DMS53 treated with DMSO at 0.1 percent for 48 hours (cell line): ENCODE measurements at regions not wholly inside any gene's neighbourhood (a gene's known extent, or its start where the extent isn't known, plus 50 kb on each side); places are given as distances from the start of the nearest gene placed in this dataset.

Experiments used
- DNase-seq: peaks from one replicate; lab custom pipeline; 2025; ENCODE audit not compliant: unreplicated experiment; lab: John Stamatoyannopoulos, UW

DNA sequence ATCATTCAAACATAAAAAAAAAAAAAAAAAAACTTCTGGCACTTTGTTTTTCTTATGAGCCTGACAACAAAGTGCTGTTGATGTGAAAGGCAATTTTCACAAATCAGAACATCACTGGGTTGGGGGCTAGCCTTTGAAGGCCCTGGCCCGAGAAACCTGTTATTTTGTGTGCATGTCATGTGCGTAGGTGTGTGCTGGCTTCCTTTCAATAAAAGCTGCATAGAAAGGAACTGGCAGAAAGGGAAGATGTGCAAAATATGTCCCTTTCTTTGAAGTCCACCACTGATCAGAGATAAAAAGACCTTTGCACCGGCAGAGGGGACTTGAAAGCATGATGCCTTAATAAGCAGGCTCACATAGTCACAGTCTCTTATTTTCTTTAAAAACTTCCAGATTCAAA is 170.8 kb upstream of the RASGEF1B start:
- DNase-seq, result no peak

GRCh38 chr4:81639248-81639647 is 167.5 kb upstream of the RASGEF1B start:
- DNase-seq, result no peak

- DNase-seq, result no peak
Observed at GRCh38 chr4:81638698-81639097, 167.0 kb upstream of the RASGEF1B start.

DNA sequence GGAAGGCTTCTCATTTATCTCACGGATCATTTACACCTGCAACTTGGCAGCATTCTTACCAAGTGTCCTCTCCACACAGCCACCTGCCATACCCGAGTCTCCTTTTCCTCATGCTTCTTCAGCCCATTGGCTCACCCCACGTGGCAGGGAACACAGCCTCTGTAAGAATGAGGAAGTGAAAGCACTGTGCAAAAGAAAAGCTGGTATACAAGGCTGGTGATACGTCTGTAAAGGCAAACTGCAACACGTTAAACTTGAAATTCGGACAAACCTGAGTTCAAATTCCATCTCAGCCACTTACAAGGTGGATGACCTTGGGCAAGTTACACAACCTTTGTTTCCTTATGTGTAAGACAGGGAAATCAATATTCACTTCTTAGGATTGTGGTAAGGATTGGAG is 164.0 kb upstream of the RASGEF1B start:
- DNase-seq, result peak; percentile 80

DNA sequence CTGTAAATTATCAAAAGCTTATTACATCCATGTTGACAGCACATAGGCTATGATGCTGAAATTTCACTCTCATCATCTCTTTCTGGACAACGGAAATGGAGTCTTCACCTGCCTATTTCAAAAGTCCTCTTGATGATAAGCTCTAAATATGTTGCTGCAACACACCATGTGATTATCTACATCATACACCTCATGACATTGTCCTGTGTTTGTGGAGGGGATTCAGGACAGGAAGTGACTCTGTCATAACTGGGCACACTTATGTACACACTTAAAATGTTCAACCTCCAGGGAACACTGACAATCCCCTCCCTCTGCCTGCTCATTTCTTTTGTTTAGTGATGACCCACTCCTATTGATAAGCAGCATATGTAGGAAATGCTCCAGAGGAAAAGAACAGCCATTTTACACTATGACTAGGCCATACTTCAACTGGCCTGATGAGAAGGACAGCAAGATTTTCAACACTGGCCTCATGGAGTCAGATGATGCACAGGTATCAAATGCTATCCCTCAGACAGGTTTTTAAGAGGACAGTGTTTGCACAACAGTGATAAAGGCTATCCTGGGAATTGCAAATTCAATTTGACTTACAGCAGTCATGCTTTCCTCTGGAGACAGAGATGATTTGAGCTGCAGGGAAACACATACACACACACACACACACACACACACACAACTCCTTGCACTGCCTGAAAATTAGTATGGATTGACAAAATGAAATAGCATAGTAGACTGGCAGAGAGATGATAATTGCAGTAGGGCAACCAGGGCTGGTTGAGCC is 163.3 kb upstream of the RASGEF1B start:
- DNase-seq, result peak; percentile 80

- no peak for DNase-seq
Observed at GRCh38 chr4:81634165-81634564, 162.5 kb upstream of the RASGEF1B start.

DNA sequence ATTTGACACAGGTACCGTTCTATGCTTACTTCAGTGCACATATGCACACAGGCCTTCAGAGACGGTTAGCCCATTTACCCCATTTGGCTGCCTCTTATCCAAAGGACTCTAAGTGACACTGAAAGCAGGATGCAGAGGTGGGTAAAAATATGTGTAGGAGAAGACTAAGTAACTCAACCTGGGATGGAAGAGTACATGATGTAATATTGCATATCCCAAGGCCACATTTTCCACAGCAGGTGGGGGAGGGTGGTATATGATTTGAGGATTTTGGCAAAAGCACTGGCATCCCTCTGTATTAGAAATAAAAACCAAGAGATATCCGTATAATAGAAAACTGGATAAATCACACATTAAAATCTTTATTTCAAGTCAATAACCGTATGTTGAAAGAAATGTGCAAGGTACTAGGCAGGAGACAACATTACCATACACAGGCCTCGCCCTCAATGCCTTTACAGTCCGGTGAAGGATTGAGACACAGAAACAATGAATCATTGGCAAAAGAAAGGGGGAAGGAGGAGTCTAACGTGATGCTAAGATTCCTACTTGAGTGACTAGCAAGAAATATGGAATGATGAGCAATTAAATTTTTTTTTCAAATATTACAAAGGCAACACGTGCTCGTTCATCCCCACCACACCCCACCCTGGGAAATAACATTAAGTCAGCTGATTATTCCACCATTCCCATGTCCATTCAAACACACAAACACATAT is 161.0 kb upstream of the RASGEF1B start:
- no peak for DNase-seq

- DNase-seq, result peak; percentile 62
Observed at GRCh38 chr4:81631958-81632441, 160.3 kb upstream of the RASGEF1B start.

GRCh38 chr4:81629366-81629765 is 157.7 kb upstream of the RASGEF1B start:
- DNase-seq, result no peak

DNA sequence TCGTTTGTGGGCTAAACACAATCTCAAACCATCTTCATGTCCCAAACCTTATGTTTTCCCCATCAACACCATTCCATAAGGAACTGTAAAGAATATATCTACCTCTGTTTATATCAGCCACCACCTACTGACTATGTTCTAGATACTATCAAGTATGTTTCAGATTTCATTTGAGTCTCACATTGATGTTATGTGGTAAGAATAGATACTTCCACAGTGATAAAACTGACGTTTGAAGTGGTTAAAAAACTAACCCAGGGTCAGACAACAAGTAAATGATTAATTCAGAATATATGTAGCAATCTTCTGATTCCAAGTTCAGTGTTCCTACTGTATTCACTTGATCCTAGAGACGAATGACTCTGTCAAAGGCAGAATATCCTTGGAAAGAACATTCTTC is 156.8 kb upstream of the RASGEF1B start:
- DNase-seq, result no peak

- no peak for DNase-seq
Observed at GRCh38 chr4:81627590-81627989, 155.9 kb upstream of the RASGEF1B start.

GRCh38 chr4:81626851-81627250 is 155.1 kb upstream of the RASGEF1B start:
- no peak for DNase-seq

- peak; percentile 26 for DNase-seq
Observed at GRCh38 chr4:81625422-81626417, 154.0 kb upstream of the RASGEF1B start.

DNA sequence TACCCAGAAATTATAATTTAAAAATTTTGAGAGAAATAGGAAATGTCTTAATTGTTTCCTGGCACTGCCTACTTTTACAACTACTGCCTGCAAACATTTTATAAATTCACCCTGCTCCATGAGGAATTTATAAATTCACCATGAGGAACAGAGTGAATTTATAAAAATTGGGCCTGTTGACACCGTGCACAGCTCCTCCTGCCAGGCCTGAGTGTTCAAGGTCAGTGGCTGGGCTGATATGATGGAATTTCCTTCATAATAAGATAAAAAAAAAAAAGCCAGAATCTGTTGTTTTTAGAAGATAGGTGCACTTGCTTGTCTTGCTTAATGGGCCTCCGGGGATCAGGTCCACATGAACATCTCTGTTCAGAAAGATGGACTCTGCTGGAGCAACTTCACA is 151.7 kb upstream of the RASGEF1B start:
- no peak for DNase-seq

- no peak for DNase-seq
Observed at GRCh38 chr4:81622474-81623184, 150.9 kb upstream of the RASGEF1B start.

DNA sequence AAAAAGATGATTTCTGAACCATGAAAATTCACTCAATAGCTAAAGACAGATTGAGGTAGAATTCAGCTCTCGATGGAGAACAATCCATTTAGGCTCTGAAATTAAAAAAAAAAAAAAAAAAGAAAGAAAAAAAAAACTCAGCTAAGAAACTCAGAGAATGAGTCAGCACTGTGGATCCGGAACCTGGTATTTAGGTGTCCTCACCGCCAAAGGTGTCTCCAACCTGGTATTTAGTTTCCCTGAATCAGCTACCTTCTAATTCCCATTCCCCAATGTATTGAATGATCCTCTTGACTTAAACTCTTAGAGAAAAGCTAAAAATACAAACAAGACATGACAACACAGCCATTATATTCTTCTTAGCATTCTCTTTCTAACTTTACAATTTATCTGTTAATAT is 150.3 kb upstream of the RASGEF1B start:
- no peak for DNase-seq

GRCh38 chr4:81621490-81621889 is 149.8 kb upstream of the RASGEF1B start:
- no peak for DNase-seq

DNA sequence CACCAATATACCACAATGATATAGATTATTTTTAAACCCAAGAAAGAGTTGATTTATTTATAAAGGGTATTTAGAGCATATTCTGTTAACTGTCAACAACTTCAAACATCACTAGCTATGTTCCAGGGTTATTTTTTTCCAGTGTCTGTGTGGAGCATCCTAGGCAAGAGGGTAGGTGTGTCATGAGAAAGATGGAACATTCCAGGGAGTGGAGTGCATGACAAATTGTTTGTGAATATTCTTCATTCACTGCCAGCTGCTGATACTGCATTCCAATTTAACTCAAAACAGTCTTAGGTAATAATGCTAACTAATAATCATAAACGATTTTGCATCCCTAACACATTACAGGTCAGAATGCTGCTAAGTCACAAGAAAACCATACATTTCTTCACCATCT is 148.7 kb upstream of the RASGEF1B start:
- DNase-seq, result no peak

DNA sequence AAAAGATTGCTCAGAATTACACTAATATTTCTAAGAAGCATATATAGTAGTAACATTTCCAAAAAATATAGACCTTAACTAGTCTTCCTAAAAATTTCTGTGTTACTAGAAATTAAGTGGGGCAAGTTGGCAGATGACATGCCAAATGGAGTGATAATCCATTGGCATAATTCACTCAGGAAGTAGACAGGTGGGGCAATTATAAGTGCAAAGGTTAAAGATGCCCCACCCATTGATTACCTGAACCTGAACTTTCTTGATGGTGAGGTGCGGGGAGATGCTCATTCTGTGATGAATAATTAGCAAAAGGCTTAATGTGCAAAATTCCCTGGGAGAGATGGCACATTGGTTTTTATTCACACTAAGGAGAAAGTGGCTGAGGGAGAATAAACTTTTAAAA is 145.8 kb upstream of the RASGEF1B start:
- no peak for DNase-seq

- no peak for DNase-seq
Observed at GRCh38 chr4:81611221-81611620, 139.5 kb upstream of the RASGEF1B start.

GRCh38 chr4:81609844-81610243 is 138.1 kb upstream of the RASGEF1B start:
- no peak for DNase-seq
